Cardiac muscle cell (in vitro differentiated cells and primary cell): ENCODE measurements at regions not wholly inside any gene's neighbourhood (a gene's known extent, or its start where the extent isn't known, plus 50 kb on each side); places are given as distances from the start of the nearest gene placed in this dataset.

ENCODE experiments used
- DNase-seq, 2 donors: peaks; one replicate each; pipeline versions ENCODE4 v3.0.0 to v3.0.0-alpha.2; 2010 to 2017; ENCODE audit warnings: low read depth in 1 of 2, low spot score in 1 of 2
- H3K27ac ChIP-seq: fragments of 200-600 bp; sonication (generic); 2 replicates; pipeline ENCODE4 v1.5.1; 2016
- H3K27me3 ChIP-seq: fragments of 200-600 bp; sonication (generic); 2 replicates; pipeline ENCODE4 v1.6.0; 2016; ENCODE audit warnings: control low read depth
- H3K36me3 ChIP-seq: fragments of 200-600 bp; sonication (generic); 2 replicates; pipeline ENCODE4 v1.5.1; 2016; ENCODE audit warnings: control low read depth
- H3K4me1 ChIP-seq: fragments of 200-600 bp; sonication (generic); 2 replicates; pipeline ENCODE4 v1.8.1; 2017; ENCODE audit warnings: low read depth, mild to moderate bottlenecking, mixed run types
- H3K4me3 ChIP-seq: fragments of 200-600 bp; sonication (generic); 2 replicates; pipeline ENCODE4 v1.5.1; 2016; ENCODE audit warnings: mild to moderate bottlenecking
- H3K9me3 ChIP-seq: fragments of 200-600 bp; sonication (generic); 2 replicates; pipeline ENCODE4 v1.5.1; 2017; ENCODE audit warnings: low read depth, mild to moderate bottlenecking, control low read depth
- TF ChIP-seq, protein P1 (sequence below): IDR thresholded peaks from 2 replicates; pipeline ENCODE4 v1.5.1; 2012; ENCODE audit warnings: low read depth, mild to moderate bottlenecking, low read length

DNA sequence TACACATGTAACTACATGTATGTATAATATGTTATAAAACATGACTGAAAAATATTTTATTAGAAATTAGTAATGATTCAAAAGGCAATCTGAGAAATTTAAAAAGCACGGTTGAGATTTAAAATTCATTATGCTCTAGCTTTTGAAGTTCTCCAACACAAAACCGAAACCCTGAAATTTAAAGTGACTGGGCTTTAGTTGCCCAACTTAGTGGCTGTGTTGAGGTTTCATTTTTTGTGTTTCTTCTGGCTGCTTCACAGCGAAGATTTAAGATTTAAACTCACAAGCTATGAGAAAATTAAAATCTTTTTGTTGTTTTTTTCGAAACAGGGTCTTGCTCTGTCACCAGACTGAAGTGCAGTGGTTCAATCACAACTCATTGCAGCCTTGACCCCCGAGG, 1058.7 kb downstream of the NCAM2 start:
- Histone ChIP-seq H3K27me3 (no peaks in the 10 kb centered on the region), H3K4me1 (no peaks in the 10 kb centered on the region), H3K9me3 (no peaks in the 10 kb centered on the region), H3K27ac (no peak overlapping the region), H3K4me3 (no peak overlapping the region), H3K36me3 (no peaks in the 10 kb centered on the region)
- no peak for DNase-seq
- TF ChIP-seq, protein P1, sequence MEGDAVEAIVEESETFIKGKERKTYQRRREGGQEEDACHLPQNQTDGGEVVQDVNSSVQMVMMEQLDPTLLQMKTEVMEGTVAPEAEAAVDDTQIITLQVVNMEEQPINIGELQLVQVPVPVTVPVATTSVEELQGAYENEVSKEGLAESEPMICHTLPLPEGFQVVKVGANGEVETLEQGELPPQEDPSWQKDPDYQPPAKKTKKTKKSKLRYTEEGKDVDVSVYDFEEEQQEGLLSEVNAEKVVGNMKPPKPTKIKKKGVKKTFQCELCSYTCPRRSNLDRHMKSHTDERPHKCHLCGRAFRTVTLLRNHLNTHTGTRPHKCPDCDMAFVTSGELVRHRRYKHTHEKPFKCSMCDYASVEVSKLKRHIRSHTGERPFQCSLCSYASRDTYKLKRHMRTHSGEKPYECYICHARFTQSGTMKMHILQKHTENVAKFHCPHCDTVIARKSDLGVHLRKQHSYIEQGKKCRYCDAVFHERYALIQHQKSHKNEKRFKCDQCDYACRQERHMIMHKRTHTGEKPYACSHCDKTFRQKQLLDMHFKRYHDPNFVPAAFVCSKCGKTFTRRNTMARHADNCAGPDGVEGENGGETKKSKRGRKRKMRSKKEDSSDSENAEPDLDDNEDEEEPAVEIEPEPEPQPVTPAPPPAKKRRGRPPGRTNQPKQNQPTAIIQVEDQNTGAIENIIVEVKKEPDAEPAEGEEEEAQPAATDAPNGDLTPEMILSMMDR = no peak

DNA sequence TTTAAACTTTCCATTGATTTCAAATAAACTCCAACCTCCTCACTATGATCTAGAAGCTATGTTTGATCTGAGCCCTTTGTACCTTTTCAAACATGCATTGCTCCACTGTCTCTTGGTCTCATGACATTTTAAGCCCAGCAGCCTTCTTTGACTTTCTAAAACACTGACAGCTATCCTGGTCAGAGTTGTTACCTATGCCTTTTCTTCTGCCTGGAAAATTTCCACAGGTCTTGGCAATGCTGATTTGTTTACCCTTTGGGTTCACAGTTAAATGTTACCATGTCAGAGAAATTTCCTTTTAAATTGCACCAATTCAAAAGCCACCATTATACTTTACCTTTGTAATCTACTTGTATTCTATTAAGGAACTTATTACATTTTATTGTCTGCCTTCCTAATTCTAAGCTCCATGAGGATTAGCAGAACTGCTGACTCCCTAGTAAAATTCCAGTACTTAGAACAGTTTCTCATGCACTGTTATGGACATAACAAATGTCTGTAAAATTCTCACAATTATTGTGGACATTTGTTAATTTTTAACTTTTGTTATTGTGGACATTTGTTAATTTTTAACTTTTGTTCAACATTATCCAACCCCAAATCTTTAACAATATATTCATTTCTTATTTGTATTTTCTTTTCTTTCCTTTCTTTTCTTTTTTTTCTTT, 1064.4 kb downstream of the NCAM2 start:
- Histone ChIP-seq H3K4me3 (no peak overlapping the region), H3K4me1 (no peaks in the 10 kb centered on the region), H3K27me3 (no peaks in the 10 kb centered on the region), H3K27ac (no peak overlapping the region), H3K9me3 (no peaks in the 10 kb centered on the region), H3K36me3 (no peaks in the 10 kb centered on the region)
- no peak for DNase-seq
- TF ChIP-seq, protein P1 = no peak

DNA sequence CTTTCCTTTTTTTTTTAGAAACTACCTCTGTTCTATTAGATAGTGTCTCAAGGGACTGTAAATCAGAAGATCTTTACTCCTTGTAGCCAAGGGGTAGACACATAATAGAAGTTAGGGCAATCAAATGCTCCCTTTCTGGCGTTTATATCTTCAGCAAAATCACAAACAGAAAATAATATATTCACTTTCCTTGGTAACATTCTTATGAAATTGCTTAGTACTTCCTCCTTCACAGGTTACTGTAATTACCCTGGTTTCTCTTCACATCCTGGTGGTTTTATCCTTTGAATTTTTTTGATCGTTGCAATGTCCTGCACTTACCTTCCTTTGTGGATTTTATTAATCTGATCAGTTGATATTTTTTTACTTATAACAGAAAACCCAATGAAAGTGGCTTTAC, 1064.9 kb downstream of the NCAM2 start:
- no peak overlapping the region for H3K4me3 ChIP-seq
- H3K27ac ChIP-seq = no peak overlapping the region
- H3K4me1 ChIP-seq = no peaks in the 10 kb centered on the region
- no peaks in the 10 kb centered on the region for H3K27me3 ChIP-seq
- DNase-seq = no peak
- TF ChIP-seq, protein P1 = no peak
- no peaks in the 10 kb centered on the region for H3K36me3 ChIP-seq
- H3K9me3 ChIP-seq = no peaks in the 10 kb centered on the region

DNA sequence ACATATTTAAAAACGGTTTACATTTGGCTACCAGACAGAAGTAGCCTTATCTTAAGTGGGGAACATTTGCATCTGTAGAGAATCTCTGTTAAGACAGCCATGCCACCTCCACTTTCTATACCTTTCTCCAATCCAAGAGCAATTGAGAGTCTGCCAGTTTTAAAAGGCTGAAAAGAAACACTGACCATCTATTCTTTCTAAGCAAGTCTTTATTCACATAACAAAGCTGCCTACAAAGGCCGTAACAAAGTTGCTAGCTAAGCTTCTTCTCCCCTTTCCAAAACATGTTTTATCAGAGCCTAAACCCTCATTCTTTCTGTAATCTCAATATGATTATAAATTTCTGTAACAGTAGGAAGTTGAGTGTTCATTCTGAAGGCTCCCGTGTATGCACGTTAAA, 1078.3 kb downstream of the NCAM2 start:
- no peak for DNase-seq
- no peaks in the 10 kb centered on the region for H3K27me3 ChIP-seq
- TF ChIP-seq, protein P1 = no peak
- no peak overlapping the region for H3K4me3 ChIP-seq
- H3K9me3 ChIP-seq = no peaks in the 10 kb centered on the region
- H3K27ac ChIP-seq = no peak overlapping the region
- no peaks in the 10 kb centered on the region for H3K36me3 ChIP-seq
- no peaks in the 10 kb centered on the region for H3K4me1 ChIP-seq

DNA sequence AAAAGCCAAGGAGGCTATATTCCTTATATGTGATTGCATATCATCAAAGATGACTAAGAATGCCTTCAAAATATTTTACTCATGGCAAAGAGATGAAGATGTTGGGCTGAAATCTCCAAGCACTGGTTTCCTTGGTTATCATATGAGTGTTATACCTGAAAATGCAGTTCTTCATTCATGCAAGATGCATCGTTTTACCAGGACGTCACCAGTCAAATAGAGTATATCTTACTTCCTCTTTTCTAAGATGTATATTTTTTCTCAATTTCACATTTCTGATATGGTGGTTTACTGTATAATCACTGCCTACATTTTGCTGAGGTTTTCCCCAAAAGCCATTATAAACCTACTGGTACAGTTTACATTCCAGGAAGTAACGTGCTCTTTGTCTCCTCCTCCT, 1085.7 kb downstream of the NCAM2 start:
- H3K36me3 ChIP-seq = no peaks in the 10 kb centered on the region

More for the DNA sequence above, 1085.7 kb downstream of the NCAM2 start:
- Histone ChIP-seq H3K4me3 (no peak overlapping the region), H3K27me3 (no peaks in the 10 kb centered on the region), H3K27ac (no peak overlapping the region), H3K4me1 (no peaks in the 10 kb centered on the region), H3K9me3 (no peaks in the 10 kb centered on the region)
- DNase-seq = no peak
- TF ChIP-seq, protein P1 = no peak
